Endodermal cell (in vitro differentiated cells): ENCODE measurements at regions not wholly inside any gene's neighbourhood (a gene's known extent, or its start where the extent isn't known, plus 50 kb on each side); places are given as distances from the start of the nearest gene placed in this dataset.

ENCODE experiments used
- DNase-seq: peaks from one replicate; pipeline ENCODE4 v3.0.0-alpha.2; 2017
- H3K27ac ChIP-seq: 2 replicates; pipeline ENCODE4 v1.5.1; 2013; ENCODE audit warnings: mild to moderate bottlenecking, low read depth, low read length, moderate library complexity
- H3K27me3 ChIP-seq: 2 replicates; pipeline ENCODE4 v1.6.1; 2013; ENCODE audit warnings: mild to moderate bottlenecking, low read length, moderate library complexity; ENCODE audit not compliant: insufficient read depth, control insufficient read depth, poor library complexity, severe bottlenecking
- H3K36me3 ChIP-seq: 2 replicates; pipeline ENCODE4 v1.7.0; 2013; ENCODE audit warnings: mild to moderate bottlenecking, low read length, moderate library complexity; ENCODE audit not compliant: control insufficient read depth, insufficient read depth
- H3K4me1 ChIP-seq: one replicate; pipeline ENCODE4 v1.7.0; 2013; ENCODE audit warnings: low read length; ENCODE audit not compliant: control insufficient read depth, insufficient read depth
- H3K4me3 ChIP-seq: 2 replicates; pipeline ENCODE4 v1.5.1; 2013; ENCODE audit warnings: mild to moderate bottlenecking, low read length, moderate library complexity
- H3K9ac ChIP-seq: 2 replicates; pipeline ENCODE4 v1.6.1; 2013; ENCODE audit warnings: mild to moderate bottlenecking, low read length, moderate library complexity; ENCODE audit not compliant: poor library complexity, severe bottlenecking; ENCODE audit errors: extremely low read depth
- H3K9me3 ChIP-seq: 2 replicates; pipeline ENCODE4 v1.6.1; 2013; ENCODE audit warnings: mild to moderate bottlenecking, low read length, moderate library complexity; ENCODE audit not compliant: control insufficient read depth
- H3K27ac Mint-ChIP-seq: 2 replicates; pipeline ENCODE4 v1.8.0; 2020; ENCODE audit warnings: mixed read lengths
- H3K27me3 Mint-ChIP-seq: 2 replicates; pipeline ENCODE4 v1.8.0; 2021; ENCODE audit warnings: mild to moderate bottlenecking, mixed read lengths; ENCODE audit not compliant: insufficient read depth
- H3K36me3 Mint-ChIP-seq: 2 replicates; pipeline ENCODE4 v1.8.0; 2020; ENCODE audit warnings: low read depth, mixed read lengths
- H3K4me1 Mint-ChIP-seq: 2 replicates; pipeline ENCODE4 v1.8.0; 2020; ENCODE audit warnings: mixed read lengths
- H3K4me3 Mint-ChIP-seq: 2 replicates; pipeline ENCODE4 v1.8.0; 2020; ENCODE audit warnings: mild to moderate bottlenecking, moderate library complexity, mixed read lengths
- H3K9me3 Mint-ChIP-seq: 2 replicates; pipeline ENCODE4 v1.8.0; 2020; ENCODE audit warnings: mild to moderate bottlenecking, mixed read lengths
- CTCF ChIP-seq: fragments of 200-600 bp; sonication (generic); conservative IDR thresholded peaks from 2 replicates; pipeline ENCODE4 v1.5.0; 2021; ENCODE audit warnings: antibody characterized with exemption, mild to moderate bottlenecking
- WGBS, 2 experiments: methylation state at CpG; one replicate each; pipeline versions ENCODE4 v1.1.5 to v1.1.7; 2013; ENCODE audit warnings: missing lambda C conversion rate in 2 of 2, mixed read lengths in 1 of 2; ENCODE audit not compliant: insufficient coverage in 1 of 2, insufficient read length in 1 of 2; 5-methylcytosine and 5-hydroxymethylcytosine counted together

GRCh38 chr18:10278265-10278664 lies 176.2 kb upstream of the APCDD1 start:
- Mint-ChIP-seq H3K4me3 (no peak overlapping the region), H3K36me3 (no peaks in the 10 kb centered on the region), H3K9me3 (no peaks in the 10 kb centered on the region), H3K27me3 (peaks cover 2% of the 10 kb centered on the region), H3K4me1 (peaks cover 5% of the 10 kb centered on the region), H3K27ac (no peak overlapping the region)
- Histone ChIP-seq H3K4me1 (no peaks in the 10 kb centered on the region), H3K27me3 (no peaks in the 10 kb centered on the region), H3K36me3 (no peaks in the 10 kb centered on the region), H3K4me3 (no peak overlapping the region), H3K9ac (no peak overlapping the region), H3K27ac (no peak overlapping the region), H3K9me3 (no peaks in the 10 kb centered on the region)
- TF ChIP-seq CTCF = no peak
- no peak for DNase-seq

GRCh38 chr18:10279471-10279870 lies 175.0 kb upstream of the APCDD1 start:
- Mint-ChIP-seq H3K27me3 (no peaks in the 10 kb centered on the region), H3K4me3 (no peak overlapping the region), H3K9me3 (no peaks in the 10 kb centered on the region), H3K27ac (no peak overlapping the region), H3K36me3 (no peaks in the 10 kb centered on the region), H3K4me1 (peaks cover 5% of the 10 kb centered on the region)
- 92 to 100% methylated on average over 1 to 4 of the region's 4 CpGs for WGBS, 2 experiments
- Histone ChIP-seq H3K4me3 (no peak overlapping the region), H3K27me3 (no peaks in the 10 kb centered on the region), H3K9ac (no peak overlapping the region), H3K36me3 (no peaks in the 10 kb centered on the region), H3K9me3 (no peaks in the 10 kb centered on the region), H3K4me1 (no peaks in the 10 kb centered on the region), H3K27ac (no peak overlapping the region)
- no peak for DNase-seq
- TF ChIP-seq CTCF = no peak

GRCh38 chr18:10279905-10280644 lies 174.4 kb upstream of the APCDD1 start:
- H3K36me3 Mint-ChIP-seq = no peaks in the 10 kb centered on the region
- peaks cover 5% of the 10 kb centered on the region for H3K4me1 Mint-ChIP-seq
- no peaks in the 10 kb centered on the region for H3K9me3 Mint-ChIP-seq
- no peak overlapping the region for H3K27ac Mint-ChIP-seq
- no peak for DNase-seq
- Histone ChIP-seq H3K27me3 (no peaks in the 10 kb centered on the region), H3K4me1 (no peaks in the 10 kb centered on the region), H3K9ac (no peak overlapping the region), H3K27ac (no peak overlapping the region), H3K9me3 (no peaks in the 10 kb centered on the region), H3K4me3 (no peak overlapping the region), H3K36me3 (no peaks in the 10 kb centered on the region)
- no peaks in the 10 kb centered on the region for H3K27me3 Mint-ChIP-seq
- no peak for TF ChIP-seq CTCF
- 91 to 96% methylated on average over 7 to 9 of the region's 9 CpGs for WGBS, 2 experiments
- H3K4me3 Mint-ChIP-seq = no peak overlapping the region
